A549 (cell line): ENCODE measurements at regions not wholly inside any gene's neighbourhood (a gene's known extent, or its start where the extent isn't known, plus 50 kb on each side); places are given as distances from the start of the nearest gene placed in this dataset.

Experiments
- ATAC-seq, 2 experiments: fragments of 200-7000 bp in 1 of 2; fragments of >200 bp in 1 of 2; cut with Nextera tagmentation in 1 of 2; cut with Tn5 transposase in 1 of 2; 3 replicates each; pipeline versions ENCODE4 v1.8.0 to v1.9.1; 2018 to 2020; ENCODE audit warnings: mild to moderate bottlenecking in 1 of 2, moderate library complexity in 1 of 2
- CTCF ChIA-PET: fragments of 300-600 bp; sonication (Branson Sonifier 250); formaldehyde crosslinking; extraction: SDS; loops from one replicate; lab custom pipeline; 2021; ENCODE audit warnings: antibody characterized with exemption, inconsistent platforms; lab: Yijun Ruan, JAX
- POLR2A ChIA-PET: fragments of 350-600 bp; formaldehyde crosslinking; extraction: SDS; loops from one replicate; lab custom pipeline; 2021; ENCODE audit warnings: antibody characterized with exemption, inconsistent platforms; lab: Yijun Ruan, JAX
- DNase-seq, 2 experiments: peaks; one replicate each; pipeline versions ENCODE4 v3.0.0 to v3.0.0-alpha.2; 2011 to 2016; ENCODE audit warnings: low read depth in 1 of 2, low spot score in 1 of 2
- FAIRE-seq: peaks from 2 replicates; lab custom pipeline; 2011; peaks lifted over from hg19 to GRCh38; lab: Jason Lieb, UNC
- H3K27ac ChIP-seq, 2 experiments: fragments of >200 bp; sonication (Bioruptor Twin); formaldehyde crosslinking; 3 replicates each; pipeline ENCODE4 v1.5.1; 2016 to 2017
- H3K4me1 ChIP-seq: fragments of >200 bp; sonication (Bioruptor Twin); formaldehyde crosslinking; 3 replicates; pipeline ENCODE4 v1.6.1; 2016
- H3K4me2 ChIP-seq: fragments of >200 bp; sonication (Bioruptor Twin); formaldehyde crosslinking; 3 replicates; pipeline ENCODE4 v1.6.1; 2016
- H3K4me3 ChIP-seq: fragments of >200 bp; sonication (Bioruptor Twin); formaldehyde crosslinking; 3 replicates; pipeline ENCODE4 v1.5.1; 2016
- H3K9me3 ChIP-seq: fragments of >200 bp; sonication (Bioruptor Twin); formaldehyde crosslinking; 3 replicates; pipeline ENCODE4 v1.6.1; 2016
- CEBPB ChIP-seq, 2 experiments: fragments of >200 bp in 1 of 2; sonication (Bioruptor Twin) in 1 of 2; formaldehyde crosslinking in 1 of 2; IDR thresholded peaks; 2 replicates each; pipeline ENCODE4 v1.6.1; 2012 to 2016
- CHD2 ChIP-seq: fragments of 150-350 bp; IDR thresholded peaks from 2 replicates; pipeline ENCODE4 v1.6.1; 2014; ENCODE audit warnings: low read length; ENCODE audit not compliant: partially characterized antibody
- CHD4 ChIP-seq: fragments of 200-600 bp; sonication (generic); IDR thresholded peaks from 2 replicates; pipeline ENCODE4 v1.6.1; 2016; ENCODE audit warnings: antibody characterized with exemption, mild to moderate bottlenecking, borderline replicate concordance
- E2F6 ChIP-seq: IDR thresholded peaks from 2 replicates; pipeline ENCODE4 v1.6.1; 2012; ENCODE audit warnings: low read depth, borderline replicate concordance
- EHF ChIP-seq: fragments of 250-450 bp; sonication (Bioruptor Pico); IDR thresholded peaks from 2 replicates; pipeline ENCODE4 v1.5.0; 2020; ENCODE audit warnings: mild to moderate bottlenecking
- ELK1 ChIP-seq: fragments of 150-350 bp; IDR thresholded peaks from 2 replicates; pipeline ENCODE4 v1.6.1; 2014; ENCODE audit warnings: low read depth, mild to moderate bottlenecking, low read length
- EP300 ChIP-seq, 2 experiments: fragments of >200 bp; sonication (Bioruptor Twin); formaldehyde crosslinking; IDR thresholded peaks; 2 replicates in 1 of 2; 3 replicates in 1 of 2; pipeline ENCODE4 v1.6.1; 2016 to 2017
- FOSB ChIP-seq: fragments of 250-450 bp; sonication (Bioruptor Pico); IDR thresholded peaks from 2 replicates; pipeline ENCODE4 v1.5.0; 2020; ENCODE audit warnings: mild to moderate bottlenecking, moderate library complexity
- FOXS1 ChIP-seq: fragments of 250-450 bp; sonication (Bioruptor Pico); IDR thresholded peaks from 2 replicates; pipeline ENCODE4 v1.5.0; 2020; ENCODE audit warnings: mild to moderate bottlenecking, moderate library complexity
- HDAC2 ChIP-seq: fragments of 200-600 bp; sonication (generic); IDR thresholded peaks from 2 replicates; pipeline ENCODE4 v1.6.1; 2016
- HMGXB4 ChIP-seq: fragments of 250-450 bp; sonication (Bioruptor Pico); IDR thresholded peaks from 2 replicates; pipeline ENCODE4 v1.5.0; 2021; ENCODE audit warnings: mild to moderate bottlenecking, moderate library complexity, borderline replicate concordance
- HOXB13 ChIP-seq: fragments of 250-450 bp; sonication (Bioruptor Pico); IDR thresholded peaks from 2 replicates; pipeline ENCODE4 v1.5.0; 2020; ENCODE audit warnings: low read depth, mild to moderate bottlenecking, moderate library complexity
- JUN ChIP-seq, 2 experiments: fragments of >200 bp; sonication (Bioruptor Twin); formaldehyde crosslinking; IDR thresholded peaks; 2 replicates in 1 of 2; 3 replicates in 1 of 2; pipeline ENCODE4 v1.6.1; 2016 to 2017
- JUNB ChIP-seq: fragments of >200 bp; sonication (Bioruptor Twin); formaldehyde crosslinking; IDR thresholded peaks from 2 replicates; pipeline ENCODE4 v1.6.1; 2016
- KDM1A ChIP-seq: fragments of 200-600 bp; sonication (generic); IDR thresholded peaks from 2 replicates; pipeline ENCODE4 v1.6.1; 2016; ENCODE audit warnings: low read depth, mild to moderate bottlenecking
- MAZ ChIP-seq: fragments of 150-350 bp; IDR thresholded peaks from 2 replicates; pipeline ENCODE4 v1.6.1; 2014; ENCODE audit warnings: antibody characterized with exemption, low read depth, low read length, borderline replicate concordance
- NPAS2 ChIP-seq: fragments of 250-450 bp; sonication (Bioruptor Pico); IDR thresholded peaks from 2 replicates; pipeline ENCODE4 v1.8.0; 2022; ENCODE audit warnings: mild to moderate bottlenecking, moderate library complexity, borderline replicate concordance
- NR3C1 ChIP-seq: fragments of >200 bp; sonication (Bioruptor Twin); formaldehyde crosslinking; IDR thresholded peaks from 3 replicates; pipeline ENCODE4 v1.6.1; 2017
- POLR2A ChIP-seq: IDR thresholded peaks from 2 replicates; pipeline ENCODE4 v1.6.1; 2012; ENCODE audit warnings: mild to moderate bottlenecking, low read length
- RARB ChIP-seq: fragments of 250-450 bp; sonication (Bioruptor Pico); IDR thresholded peaks from 2 replicates; pipeline ENCODE4 v1.8.0; 2021; ENCODE audit warnings: mild to moderate bottlenecking, moderate library complexity
- SMC3 ChIP-seq: fragments of >200 bp; sonication (Bioruptor Twin); formaldehyde crosslinking; IDR thresholded peaks from 3 replicates; pipeline ENCODE4 v1.6.1; 2018; ENCODE audit warnings: inconsistent platforms
- SREBF2 ChIP-seq: fragments of 450-650 bp; IDR thresholded peaks from 2 replicates; pipeline ENCODE4 v1.6.1; 2014; ENCODE audit warnings: mild to moderate bottlenecking, moderate library complexity
- TP53 ChIP-seq: fragments of 250-450 bp; sonication (Bioruptor Pico); IDR thresholded peaks from 2 replicates; pipeline ENCODE4 v1.5.0; 2021; ENCODE audit warnings: mild to moderate bottlenecking, moderate library complexity
- ZFP36 ChIP-seq: fragments of 450-650 bp; IDR thresholded peaks from 2 replicates; pipeline ENCODE4 v1.6.1; 2014; ENCODE audit warnings: borderline replicate concordance; ENCODE audit not compliant: partially characterized antibody
- ZSCAN20 ChIP-seq: fragments of 250-450 bp; sonication (Bioruptor Pico); IDR thresholded peaks from 2 replicates; pipeline ENCODE4 v1.8.0; 2022; ENCODE audit warnings: mild to moderate bottlenecking, moderate library complexity
- WGBS: methylation state at CpG from one replicate; pipeline ENCODE4 v1.1.6; 2017; ENCODE audit errors: missing lambda C conversion rate; 5-methylcytosine and 5-hydroxymethylcytosine counted together

GRCh38 chr6:103925317-103925716, 934.4 kb downstream of the HACE1 start (continued):
- TF ChIP-seq HMGXB4 (CRISPR knock-in tag) (no peak), SREBF2 (no peak)

GRCh38 chr6:103910018-103910417, 949.7 kb downstream of the HACE1 start:
- ATAC-seq, result no peak
- ChIA-PET CTCF (no interaction called here), POLR2A (no interaction called here)
- FAIRE-seq, result no peak
- no peak for DNase-seq
- no peak overlapping the region for H3K27ac ChIP-seq
- H3K4me3 ChIP-seq, result no peak overlapping the region
- no peaks in the 10 kb centered on the region for H3K4me1 ChIP-seq
- H3K4me2 ChIP-seq, result no peak overlapping the region
- no peak for TF ChIP-seq E2F6
- no peak for TF ChIP-seq ELK1
- TF ChIP-seq ZSCAN20 (CRISPR knock-in tag), result no peak
- TF ChIP-seq TP53 (CRISPR knock-in tag), result no peak
- TF ChIP-seq JUNB, result no peak
- TF ChIP-seq CHD4, result no peak
- TF ChIP-seq HOXB13, result no peak
- H3K9me3 ChIP-seq, result no peaks in the 10 kb centered on the region

- CTCF ChIA-PET, result interaction anchor here (1.0 kb wide), 1 partner anchor 11 kb away, joined by 4 read pairs; no protein-coding TSS in a partner anchor
- DNase-seq (no peak), ATAC-seq (no peak), FAIRE-seq (no peak)
- Histone ChIP-seq H3K4me3 (no peak overlapping the region), H3K9me3 (no peaks in the 10 kb centered on the region), H3K27ac (no peak overlapping the region), H3K4me1 (no peaks in the 10 kb centered on the region), H3K4me2 (no peak overlapping the region)
- POLR2A ChIA-PET, result no interaction called here
- 24% methylated on average over 3 of the region's 3 CpGs for WGBS
- TF ChIP-seq MAZ, result no peak
- no peak for TF ChIP-seq KDM1A
- no peak for TF ChIP-seq EHF (CRISPR knock-in tag)
- no peak for TF ChIP-seq CEBPB (IDR thresholded peaks at IDR 0.05)
Measured at GRCh38 chr6:103908898-103909297, 950.8 kb downstream of the HACE1 start.

GRCh38 chr6:103895136-103895535, 964.6 kb downstream of the HACE1 start:
- Histone ChIP-seq H3K27ac (no peak overlapping the region), H3K4me1 (no peaks in the 10 kb centered on the region), H3K4me2 (no peak overlapping the region), H3K4me3 (no peak overlapping the region), H3K9me3 (no peaks in the 10 kb centered on the region)
- DNase-seq, result no peak
- POLR2A ChIA-PET, result no interaction called here
- TF ChIP-seq JUN (IDR thresholded peaks at IDR 0.05) (no peak), E2F6 (no peak), ZFP36 (no peak), NR3C1 (no peak), TP53 (CRISPR knock-in tag) (no peak), HMGXB4 (CRISPR knock-in tag) (no peak), NPAS2 (CRISPR knock-in tag) (no peak), HDAC2 (no peak), CHD2 (no peak), EP300 (IDR thresholded peaks at IDR 0.05) (no peak), FOXS1 (no peak), FOSB (CRISPR knock-in tag) (no peak), RARB (no peak), SREBF2 (no peak), SMC3 (no peak), JUNB (no peak), POLR2A (no peak)
- CTCF ChIA-PET, result interaction anchor here (0.6 kb wide), 1 partner anchor 89 kb away, joined by 3 read pairs; no protein-coding TSS in a partner anchor
- 3% methylated on average over 2 of the region's 2 CpGs for WGBS
- FAIRE-seq, result no peak
- no peak for ATAC-seq
